ENCODE measurements at regions not wholly inside any gene's neighbourhood (a gene's known extent, or its start where the extent isn't known, plus 50 kb on each side); places are given as distances from the start of the nearest gene placed in this dataset.
A peak's percentile ranks its signal among the peaks of the same experiment; 100 is the strongest.

GRCh38 chr22:26893173-26894110, 236.1 kb downstream of the MIAT start:
- no peak for DNase-seq (ENCODE audit: low spot score)

DNA sequence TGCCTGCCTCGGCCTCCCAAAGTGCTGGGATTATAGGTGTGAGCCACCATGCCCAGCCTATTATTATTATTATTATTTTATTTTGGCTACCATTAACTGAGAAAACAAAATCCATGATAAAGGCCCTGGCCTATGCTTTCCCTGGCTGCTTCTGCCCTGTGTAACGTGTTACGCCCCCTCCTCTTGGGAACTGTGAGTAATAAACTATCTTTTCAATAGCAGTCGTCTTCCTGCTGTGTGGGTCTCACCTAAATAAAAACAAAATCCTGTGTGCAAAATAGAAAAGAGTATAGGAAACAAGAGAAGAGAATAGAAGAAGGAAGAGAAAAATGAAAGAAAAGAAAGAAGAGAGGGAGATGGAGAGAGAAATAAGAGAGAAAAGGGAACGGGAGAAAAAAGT, 237.0 kb downstream of the MIAT start:
- no peak for DNase-seq (ENCODE audit: low spot score)

DNA sequence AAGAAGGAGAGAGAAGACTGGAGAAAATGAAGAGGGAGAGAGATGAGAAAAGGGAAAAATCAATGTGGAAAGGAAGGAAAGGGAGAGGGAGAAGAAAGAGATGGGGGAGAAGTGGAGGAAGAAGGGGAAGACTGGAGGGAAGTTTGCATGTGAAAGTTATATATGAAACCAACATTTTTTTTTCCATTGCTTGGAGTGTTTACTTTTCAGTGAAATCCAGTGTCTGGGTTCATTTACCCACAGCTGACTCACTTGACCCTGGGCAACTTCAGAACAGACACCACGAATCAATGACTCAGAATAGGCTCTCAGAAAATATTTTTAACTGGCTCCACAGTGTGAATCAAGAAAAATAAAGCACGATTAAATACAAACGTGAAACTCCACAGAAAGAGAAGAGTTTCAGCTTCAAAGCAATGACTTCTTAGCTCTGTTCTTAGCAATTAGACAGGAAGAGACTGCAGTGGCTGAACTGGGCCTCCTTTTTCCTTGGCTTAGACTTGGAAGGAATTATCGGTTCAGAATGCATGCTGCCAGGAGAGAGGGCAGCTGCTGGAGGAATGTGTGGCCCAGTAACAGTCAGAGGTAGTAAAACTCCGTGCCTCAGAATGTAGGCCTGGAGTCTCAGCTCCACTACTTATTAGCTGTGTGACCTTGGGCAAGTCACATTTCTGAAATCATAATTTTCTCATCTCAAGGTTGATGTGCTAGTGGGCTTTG, 237.5 kb downstream of the MIAT start:
- peak; percentile 90 for DNase-seq (ENCODE audit: low spot score)

GRCh38 chr22:26897384-26897783, 240.0 kb downstream of the MIAT start:
- no peak for DNase-seq (ENCODE audit: low spot score)

DNA sequence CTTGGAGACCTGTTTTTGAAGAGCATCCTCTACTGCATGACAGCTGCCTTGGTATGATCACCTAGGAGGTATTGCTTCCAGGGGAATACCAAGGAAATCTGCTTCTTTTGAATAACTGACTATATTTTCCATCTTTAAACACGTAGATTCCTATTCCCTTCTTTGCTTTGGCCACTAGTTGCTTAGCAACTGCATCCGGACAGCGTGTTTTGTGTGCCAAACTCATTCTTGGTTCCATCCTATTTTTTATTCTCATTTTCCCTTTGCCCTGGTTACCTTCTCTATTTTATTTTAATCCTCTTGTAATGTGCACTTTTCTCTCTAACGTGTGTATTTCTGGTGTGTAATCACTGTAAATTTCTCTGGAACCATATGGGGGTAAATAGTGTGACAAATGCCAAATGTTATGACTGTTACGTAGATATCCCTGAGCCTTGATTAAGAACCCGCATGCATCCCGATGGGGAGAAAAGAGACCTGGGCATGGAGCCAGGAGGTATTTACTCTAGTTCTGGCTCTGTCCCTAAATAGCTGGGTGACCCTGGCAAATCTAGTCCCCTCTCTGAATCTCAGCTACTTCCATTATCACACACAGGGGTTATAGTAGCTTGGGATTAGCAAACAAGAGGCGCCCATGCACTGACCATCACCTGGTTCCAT, 241.7 kb downstream of the MIAT start:
- no peak for DNase-seq (ENCODE audit: low spot score)

GRCh38 chr22:26900787-26901186, 243.4 kb downstream of the MIAT start:
- no peak for DNase-seq (ENCODE audit: low spot score)

- no peak for DNase-seq (ENCODE audit: low spot score)
Observed at GRCh38 chr22:26901198-26901816, 243.9 kb downstream of the MIAT start.

GRCh38 chr22:26902401-26903029, 245.1 kb downstream of the MIAT start:
- no peak for DNase-seq (ENCODE audit: low spot score)

GRCh38 chr22:26903030-26903856, 245.9 kb downstream of the MIAT start:
- no peak for DNase-seq (ENCODE audit: low spot score)

GRCh38 chr22:26904483-26904882, 247.1 kb downstream of the MIAT start:
- DNase-seq (ENCODE audit: low spot score) = no peak

DNA sequence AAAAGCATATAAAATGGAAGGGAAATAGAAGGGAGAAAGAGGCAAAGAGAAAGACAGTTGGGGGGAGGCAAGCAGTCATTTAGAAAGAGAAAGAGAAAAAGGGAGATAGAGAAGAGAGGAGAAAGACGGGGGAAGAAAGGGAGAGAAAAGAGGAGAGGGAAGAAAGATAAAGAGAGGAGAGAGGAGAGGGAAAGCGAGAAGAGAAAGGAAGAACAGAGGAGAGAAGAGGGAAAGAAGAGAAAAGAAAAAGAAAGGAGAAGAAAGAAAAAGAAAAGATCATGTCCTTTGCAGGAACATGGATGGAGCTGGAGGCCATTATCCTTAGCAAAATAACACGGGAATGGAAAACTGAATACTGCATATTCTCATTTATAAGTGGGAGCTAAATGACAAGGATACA, 247.7 kb downstream of the MIAT start:
- no peak for DNase-seq (ENCODE audit: low spot score)

DNA sequence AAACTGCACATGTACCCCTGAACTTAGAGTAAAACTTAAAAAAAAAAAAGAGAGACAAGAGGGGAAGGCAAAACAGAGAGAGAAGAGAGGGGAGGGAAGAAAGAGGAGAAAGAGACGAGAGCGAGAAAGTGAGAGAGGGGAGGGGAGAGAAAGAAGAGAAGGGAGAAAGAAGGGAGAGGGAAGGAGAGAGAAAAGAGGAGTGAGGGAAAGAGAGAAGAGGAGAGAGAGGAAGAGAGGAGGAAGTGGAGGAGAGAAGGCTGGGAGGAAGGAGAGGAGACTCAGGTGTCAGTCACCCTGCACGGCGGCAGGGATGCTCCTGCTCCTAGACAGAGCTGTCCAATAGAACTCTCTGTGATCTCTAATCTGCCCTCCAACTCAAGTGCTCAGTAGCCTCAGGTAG, 248.3 kb downstream of the MIAT start:
- DNase-seq (ENCODE audit: low spot score) = no peak

DNA sequence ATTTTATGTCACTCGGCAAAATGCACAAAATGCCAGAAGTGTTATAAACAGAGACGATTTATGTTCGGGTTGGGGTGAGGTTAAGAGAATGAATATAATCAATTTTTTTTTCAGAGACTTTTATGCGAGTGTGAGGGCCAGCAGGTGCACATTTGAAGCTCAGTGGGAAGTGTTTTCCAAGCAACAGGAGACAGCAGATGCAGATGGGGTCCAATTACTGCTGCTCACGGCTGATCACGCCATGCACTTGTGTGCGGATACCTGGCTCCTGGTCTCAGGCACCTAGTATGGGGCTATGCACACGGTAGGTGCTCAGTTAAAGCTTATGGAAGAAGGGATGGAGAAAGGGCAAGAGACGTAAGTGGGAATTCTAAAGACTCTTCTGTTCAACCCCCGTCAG, 249.1 kb downstream of the MIAT start:
- no peak for DNase-seq (ENCODE audit: low spot score)

DNA sequence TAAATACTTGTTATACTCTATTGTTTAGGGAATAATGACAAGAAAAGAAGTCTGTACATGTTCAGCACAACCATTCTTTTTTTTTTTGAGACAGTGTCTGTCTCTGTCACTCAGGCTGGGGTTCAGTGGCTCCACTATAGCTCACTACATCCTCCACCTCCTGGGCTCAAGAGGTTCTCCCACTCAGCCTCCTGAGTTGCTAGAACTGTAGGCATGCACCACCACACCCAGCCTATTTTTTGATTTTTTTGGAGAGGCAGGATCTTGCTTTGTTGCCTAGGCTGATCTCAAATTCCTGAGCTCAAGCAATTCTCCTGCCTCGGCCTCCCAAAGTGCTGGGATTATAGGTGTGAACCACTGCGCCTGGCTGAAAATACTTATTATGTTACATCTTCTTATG, 250.0 kb downstream of the MIAT start:
- DNase-seq (ENCODE audit: low spot score) = no peak

GRCh38 chr22:26910845-26911244, 253.5 kb downstream of the MIAT start:
- no peak for DNase-seq (ENCODE audit: low spot score)

GRCh38 chr22:26912655-26913345, 255.4 kb downstream of the MIAT start:
- DNase-seq (ENCODE audit: low spot score) = no peak

- no peak for DNase-seq (ENCODE audit: low spot score)
Observed at GRCh38 chr22:26914519-26915185, 257.3 kb downstream of the MIAT start.

- no peak for DNase-seq (ENCODE audit: low spot score)
Observed at GRCh38 chr22:26916236-26916635, 258.8 kb downstream of the MIAT start.

DNA sequence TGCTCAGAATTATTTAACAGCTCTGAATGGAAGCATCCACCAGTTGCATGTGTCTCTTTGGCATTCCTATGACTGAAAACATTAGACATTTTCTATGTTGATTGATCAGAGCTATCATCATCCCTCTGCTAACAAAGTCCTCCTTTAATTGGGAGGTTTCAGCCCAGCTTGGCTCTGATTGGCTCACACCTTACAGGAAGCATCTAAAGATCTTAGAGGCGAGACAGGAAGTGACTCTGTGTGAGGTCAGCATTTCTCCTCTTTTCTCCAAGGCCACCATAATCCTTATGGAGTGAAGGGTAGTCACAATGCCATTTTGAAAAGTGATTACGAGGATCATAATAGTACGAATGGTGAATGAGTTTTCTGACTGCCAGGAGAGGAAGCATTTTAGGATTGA, 260.8 kb downstream of the MIAT start:
- no peak for DNase-seq (ENCODE audit: low spot score)

DNA sequence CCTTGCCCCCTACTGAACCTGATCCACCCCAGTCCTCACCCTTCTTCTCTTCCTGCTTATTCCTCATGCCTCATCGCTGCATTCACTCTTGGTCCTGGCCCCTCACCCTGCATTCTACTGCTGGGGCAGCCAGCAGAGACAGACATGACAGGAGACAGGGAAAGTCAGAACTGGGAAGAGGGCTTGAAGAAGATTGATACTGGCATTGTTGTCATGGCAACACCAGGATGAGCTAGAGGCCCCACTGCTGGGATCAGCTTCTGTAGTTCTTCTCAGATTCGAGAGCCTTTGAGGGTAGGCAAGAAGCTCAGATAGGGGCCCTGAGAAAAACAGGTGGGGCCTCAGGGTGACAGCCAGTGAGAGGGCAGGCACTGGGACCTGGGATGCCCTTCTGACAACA, 264.3 kb downstream of the MIAT start:
- no peak for DNase-seq (ENCODE audit: low spot score)

All from hepatic stellate cell (primary cell).